ENCODE measurements at regions not wholly inside any gene's neighbourhood (a gene's known extent, or its start where the extent isn't known, plus 50 kb on each side); places are given as distances from the start of the nearest gene placed in this dataset.

- TF ChIP-seq NFYA (IDR thresholded peaks at IDR 0.05; ENCODE audit: borderline replicate concordance, low read depth, low read length): no peak
- no peak for TF ChIP-seq NBN (IDR thresholded peaks at IDR 0.05)
- TF ChIP-seq RAD21 (IDR thresholded peaks at IDR 0.05; ENCODE audit: insufficient read depth, low read depth, low read length): no peak
- Histone ChIP-seq H3K79me2 (ENCODE audit: control insufficient read depth, insufficient read depth, low read length) (no peaks in the 10 kb centered on the region), H3K27ac (ENCODE audit: control insufficient read depth, insufficient read depth) (no peak overlapping the region), H3K27me3 (replicated peaks in 1 of 2; ENCODE audit: control insufficient read depth in 2 of 2, insufficient read depth in 2 of 2, low read length in 1 of 2) (no peaks in the 10 kb centered on the region; a peak in 1 of 4 replicates), H3K9ac (ENCODE audit: control insufficient read depth, insufficient read depth, low read length) (no peak overlapping the region), H2AFZ (ENCODE audit: control insufficient read depth, low read depth, low read length) (no peak overlapping the region), H3K4me1 (ENCODE audit: control insufficient read depth, insufficient read depth, low read length) (no peaks in the 10 kb centered on the region), H3K4me2 (ENCODE audit: control insufficient read depth, insufficient read depth) (no peak overlapping the region), H3K4me3 (no peak overlapping the region), H4K20me1 (ENCODE audit: control insufficient read depth, insufficient read depth) (no peaks in the 10 kb centered on the region), H3K36me3 (ENCODE audit: control insufficient read depth in 2 of 2, insufficient read depth in 2 of 2, low read length in 1 of 2) (no peaks in the 10 kb centered on the region), H3K9me3 (replicated peaks; ENCODE audit: control insufficient read depth, insufficient read depth, low read length) (no peaks in the 10 kb centered on the region; the same call in 2 of the 3 replicates)
- SMC1A ChIA-PET (ENCODE audit: uncharacterized antibody, unreplicated experiment): no interaction called here
- POLR2A ChIA-PET: no interaction called here
- 35% methylated on average over 14 of the region's 14 CpGs for WGBS (ENCODE audit: insufficient coverage, insufficient replicate concordance, low lambda C conversion rate, missing lambda C conversion rate)
- ATAC-seq: no peak
- FAIRE-seq: no peak
- CTCF ChIA-PET: no interaction called here
- intact Hi-C loops (cut with micrococcal nuclease; ENCODE audit: unreplicated experiment) (no loop called here), in situ Hi-C loops (cut with MboI) (no loop called here)
- no peak for DNase-seq (ENCODE audit: low read depth, low spot score)
- RAD21 ChIA-PET (ENCODE audit: unreplicated experiment): no interaction called here
- BruUV-seq (replicated peaks): no TSS peak
Measured at GRCh38 chr2:120461546-120462537, 115.9 kb downstream of the INHBB start.

DNA sequence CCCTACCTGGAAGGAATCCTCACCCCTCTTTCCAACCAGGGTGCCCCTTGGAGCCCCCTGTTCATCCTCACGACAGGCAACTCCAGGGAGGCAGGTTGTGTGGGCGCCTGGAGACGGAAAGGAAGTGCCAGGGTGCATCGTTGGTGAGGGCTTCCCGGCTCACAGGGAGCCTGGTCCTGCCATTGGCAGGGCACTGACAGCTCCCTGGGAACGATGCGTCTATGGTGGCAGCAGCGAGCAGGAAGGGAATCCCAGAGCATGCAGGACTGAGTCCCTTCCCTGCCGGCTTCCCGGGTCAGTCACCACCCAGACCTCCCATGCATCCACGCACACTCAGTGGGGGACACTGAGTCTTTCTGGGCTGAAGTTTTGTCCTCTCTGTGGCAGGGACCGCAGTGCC is 117.6 kb downstream of the INHBB start:
- SMC1A ChIA-PET (ENCODE audit: uncharacterized antibody, unreplicated experiment): no interaction called here
- H3K9me3 ChIP-seq (replicated peaks; ENCODE audit: control insufficient read depth, insufficient read depth, low read length): no peaks in the 10 kb centered on the region
- FAIRE-seq (no peak), ATAC-seq (no peak), DNase-seq (ENCODE audit: low read depth, low spot score) (no peak)
- H4K20me1 ChIP-seq (ENCODE audit: control insufficient read depth, insufficient read depth): no peaks in the 10 kb centered on the region
- POLR2A ChIA-PET: no interaction called here
- no peaks in the 10 kb centered on the region for H3K36me3 ChIP-seq (ENCODE audit: control insufficient read depth in 2 of 2, insufficient read depth in 2 of 2, low read length in 1 of 2)
- no peaks in the 10 kb centered on the region for H3K79me2 ChIP-seq (ENCODE audit: control insufficient read depth, insufficient read depth, low read length)
- H3K9ac ChIP-seq (ENCODE audit: control insufficient read depth, insufficient read depth, low read length): no peak overlapping the region
- H3K4me3 ChIP-seq: no peak overlapping the region
- no peak overlapping the region for H3K4me2 ChIP-seq (ENCODE audit: control insufficient read depth, insufficient read depth)
- WGBS (ENCODE audit: insufficient coverage, insufficient replicate concordance, low lambda C conversion rate, missing lambda C conversion rate): 23% methylated on average over 12 of the region's 12 CpGs
- no peak overlapping the region for H2AFZ ChIP-seq (ENCODE audit: control insufficient read depth, low read depth, low read length)
- in situ Hi-C loops (cut with MboI): no loop called here
- H3K4me1 ChIP-seq (ENCODE audit: control insufficient read depth, insufficient read depth, low read length): no peaks in the 10 kb centered on the region
- CTCF ChIA-PET: no interaction called here
- RAD21 ChIA-PET (ENCODE audit: unreplicated experiment): no interaction called here
- no peaks in the 10 kb centered on the region; a peak in 1 of 4 replicates for H3K27me3 ChIP-seq (replicated peaks in 1 of 2; ENCODE audit: control insufficient read depth in 2 of 2, insufficient read depth in 2 of 2, low read length in 1 of 2)
- H3K27ac ChIP-seq (ENCODE audit: control insufficient read depth, insufficient read depth): no peak overlapping the region
- intact Hi-C loops (cut with micrococcal nuclease; ENCODE audit: unreplicated experiment): no loop called here
- BruUV-seq (replicated peaks): no TSS peak
- TF ChIP-seq MLLT1 (IDR thresholded peaks at IDR 0.05): no peak
- TF ChIP-seq, protein P1, sequence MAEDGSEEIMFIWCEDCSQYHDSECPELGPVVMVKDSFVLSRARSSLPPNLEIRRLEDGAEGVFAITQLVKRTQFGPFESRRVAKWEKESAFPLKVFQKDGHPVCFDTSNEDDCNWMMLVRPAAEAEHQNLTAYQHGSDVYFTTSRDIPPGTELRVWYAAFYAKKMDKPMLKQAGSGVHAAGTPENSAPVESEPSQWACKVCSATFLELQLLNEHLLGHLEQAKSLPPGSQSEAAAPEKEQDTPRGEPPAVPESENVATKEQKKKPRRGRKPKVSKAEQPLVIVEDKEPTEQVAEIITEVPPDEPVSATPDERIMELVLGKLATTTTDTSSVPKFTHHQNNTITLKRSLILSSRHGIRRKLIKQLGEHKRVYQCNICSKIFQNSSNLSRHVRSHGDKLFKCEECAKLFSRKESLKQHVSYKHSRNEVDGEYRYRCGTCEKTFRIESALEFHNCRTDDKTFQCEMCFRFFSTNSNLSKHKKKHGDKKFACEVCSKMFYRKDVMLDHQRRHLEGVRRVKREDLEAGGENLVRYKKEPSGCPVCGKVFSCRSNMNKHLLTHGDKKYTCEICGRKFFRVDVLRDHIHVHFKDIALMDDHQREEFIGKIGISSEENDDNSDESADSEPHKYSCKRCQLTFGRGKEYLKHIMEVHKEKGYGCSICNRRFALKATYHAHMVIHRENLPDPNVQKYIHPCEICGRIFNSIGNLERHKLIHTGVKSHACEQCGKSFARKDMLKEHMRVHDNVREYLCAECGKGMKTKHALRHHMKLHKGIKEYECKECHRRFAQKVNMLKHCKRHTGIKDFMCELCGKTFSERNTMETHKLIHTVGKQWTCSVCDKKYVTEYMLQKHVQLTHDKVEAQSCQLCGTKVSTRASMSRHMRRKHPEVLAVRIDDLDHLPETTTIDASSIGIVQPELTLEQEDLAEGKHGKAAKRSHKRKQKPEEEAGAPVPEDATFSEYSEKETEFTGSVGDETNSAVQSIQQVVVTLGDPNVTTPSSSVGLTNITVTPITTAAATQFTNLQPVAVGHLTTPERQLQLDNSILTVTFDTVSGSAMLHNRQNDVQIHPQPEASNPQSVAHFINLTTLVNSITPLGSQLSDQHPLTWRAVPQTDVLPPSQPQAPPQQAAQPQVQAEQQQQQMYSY (CRISPR knock-in tag; IDR thresholded peaks at IDR 0.05): no peak
- no peak for TF ChIP-seq SMC3 (IDR thresholded peaks at IDR 0.05; ENCODE audit: borderline replicate concordance, low read length)
- TF ChIP-seq FOS (IDR thresholded peaks at IDR 0.05; ENCODE audit: borderline replicate concordance, extremely low read depth, insufficient read length): no peak
- TF ChIP-seq STAT1 (conservative IDR thresholded peaks at IDR 0.05): no peak
- no peak for TF ChIP-seq POLR2A (IDR thresholded peaks at IDR 0.05; ENCODE audit: low read depth, low read length)
- TF ChIP-seq HCFC1 (IDR thresholded peaks at IDR 0.05; ENCODE audit: low read length): no peak

Measured in GM12878 (cell line).